Stimulated activated CD4-positive, alpha-beta T cell treated with anti-CD3 and anti-CD28 coated beads, Interleukin-12 subunit alpha, Interleukin-12 subunit beta, amount 100 ng/mL, for 48 hours (primary cell): ENCODE measurements at regions not wholly inside any gene's neighbourhood (a gene's known extent, or its start where the extent isn't known, plus 50 kb on each side); places are given as distances from the start of the nearest gene placed in this dataset.
"Not testable (repeated sequence)": the region's sequence is repeated elsewhere in the genome, so short reads cannot be mapped to it uniquely, and the experiment has no call there.

ENCODE experiments used
- DNase-seq, 3 donors: peaks; one replicate each; pipeline ENCODE4 v3.0.0-alpha.2; 2020; ENCODE audit warnings: low read depth in 2 of 3, low spot score in 1 of 3

- DNase-seq = no peak
Observed at GRCh38 chr18:54662986-54663385, 71.9 kb downstream of the DYNAP start.

DNA sequence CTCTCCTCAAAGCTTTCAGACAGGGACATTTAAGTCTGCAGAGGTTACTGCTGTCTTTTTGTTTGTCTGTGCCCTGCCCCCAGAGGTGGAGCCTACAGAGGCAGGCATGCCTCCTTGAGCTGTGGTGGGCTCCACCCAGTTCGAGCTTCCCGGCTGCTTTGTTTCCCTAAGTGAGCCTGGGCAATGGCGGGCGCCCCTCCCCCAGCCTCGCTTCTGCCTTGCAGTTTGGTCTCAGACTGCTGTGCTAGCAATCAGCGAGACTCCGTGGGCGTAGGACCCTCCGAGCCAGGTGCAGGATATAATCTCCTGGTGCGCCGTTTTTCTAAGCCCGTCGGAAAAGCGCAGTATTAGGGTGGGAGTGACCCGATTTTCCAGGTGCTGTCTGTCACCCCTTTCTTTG, 78.7 kb downstream of the DYNAP start:
- not testable (repeated sequence) for DNase-seq

GRCh38 chr18:54671291-54671881, 80.3 kb downstream of the DYNAP start:
- peak in 1 of 3 donors; percentile 26 for DNase-seq

DNA sequence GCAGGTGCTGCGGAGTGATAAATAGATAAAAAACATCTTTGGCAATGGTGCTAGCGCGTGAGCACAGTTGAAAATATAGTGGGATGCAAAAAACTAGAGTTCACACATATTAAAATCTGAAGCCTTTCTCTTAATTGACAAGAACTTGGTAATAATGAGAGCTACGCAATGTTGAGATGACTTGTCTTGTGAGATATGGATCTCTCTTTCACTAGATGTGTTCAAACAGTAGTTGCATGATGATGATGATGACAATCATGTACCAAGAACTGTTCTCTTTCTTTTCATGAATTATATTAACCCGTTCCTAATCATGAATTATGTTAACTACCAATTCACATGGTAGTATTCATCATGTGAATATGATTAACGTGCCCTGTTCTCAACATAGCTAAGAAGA, 81.1 kb downstream of the DYNAP start:
- DNase-seq = no peak

DNA sequence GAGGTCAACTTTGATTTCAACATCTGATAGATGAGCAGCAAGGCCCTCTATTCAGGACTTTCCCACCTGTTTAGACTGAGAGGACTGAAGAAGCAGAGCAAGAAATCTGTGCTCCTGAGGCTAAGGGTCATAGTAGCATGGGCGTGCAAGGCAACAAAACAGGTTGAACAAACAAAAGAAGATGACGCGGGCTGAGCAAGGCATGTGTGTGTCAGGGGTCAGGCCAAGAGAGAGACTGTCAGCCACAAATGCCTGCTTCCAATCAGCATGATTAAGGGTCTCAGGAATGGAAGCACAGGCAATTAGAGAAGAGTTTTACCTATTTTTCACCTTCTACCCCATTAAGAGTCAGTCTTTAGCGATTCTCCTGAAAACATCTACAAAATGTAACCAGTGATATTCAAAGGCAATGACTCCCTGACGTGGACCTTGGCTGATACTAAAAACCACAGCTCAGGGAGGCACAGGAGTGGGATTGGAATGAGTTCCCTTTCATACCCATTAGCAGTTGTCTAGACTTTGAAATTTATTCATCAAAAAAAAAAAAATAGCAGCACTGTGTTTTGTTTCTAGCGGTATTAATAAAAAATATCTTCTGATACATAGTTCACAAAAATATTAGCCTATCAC, 81.9 kb downstream of the DYNAP start:
- no peak for DNase-seq

DNA sequence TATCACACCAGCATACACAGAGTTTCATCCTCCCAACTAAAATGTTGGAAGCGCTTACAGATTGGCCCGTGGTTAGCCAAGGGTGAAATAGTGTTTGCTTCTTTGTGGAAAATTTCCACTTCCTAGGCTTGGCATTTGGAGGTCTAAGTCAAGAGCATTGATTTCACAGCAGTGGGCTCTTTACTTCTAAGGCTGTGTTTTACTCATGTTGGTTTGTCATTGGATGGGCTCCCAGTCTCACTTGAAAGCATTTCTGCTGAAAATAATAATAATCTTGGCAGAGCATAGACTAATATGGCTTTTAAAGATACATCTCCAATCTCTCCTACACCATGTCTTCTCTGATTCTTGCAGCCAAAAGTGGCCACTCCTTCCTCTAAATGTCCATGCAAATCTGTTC, 82.9 kb downstream of the DYNAP start:
- DNase-seq = no peak

DNA sequence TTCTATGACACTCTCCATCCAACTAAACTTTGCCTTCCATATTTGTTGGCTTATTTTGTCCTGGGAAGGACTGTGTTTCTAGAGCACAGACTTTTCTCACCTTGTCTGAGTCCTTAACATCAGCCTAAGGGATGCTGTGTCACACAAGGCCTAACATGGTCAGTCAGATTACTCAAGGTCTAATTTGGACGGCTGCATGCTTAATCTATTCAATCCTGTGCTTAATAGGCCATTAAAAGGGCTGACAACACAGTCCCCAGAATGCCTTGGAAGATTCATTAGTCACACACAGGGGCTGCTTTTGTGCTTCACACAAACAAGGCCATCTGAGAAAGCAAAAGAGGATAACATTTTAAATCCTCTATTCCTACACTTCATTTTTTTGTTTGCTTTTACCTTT, 84.0 kb downstream of the DYNAP start:
- DNase-seq = no peak

GRCh38 chr18:54679318-54680149, 88.5 kb downstream of the DYNAP start:
- DNase-seq = no peak

GRCh38 chr18:54684784-54685183, 93.7 kb downstream of the DYNAP start:
- no peak for DNase-seq

DNA sequence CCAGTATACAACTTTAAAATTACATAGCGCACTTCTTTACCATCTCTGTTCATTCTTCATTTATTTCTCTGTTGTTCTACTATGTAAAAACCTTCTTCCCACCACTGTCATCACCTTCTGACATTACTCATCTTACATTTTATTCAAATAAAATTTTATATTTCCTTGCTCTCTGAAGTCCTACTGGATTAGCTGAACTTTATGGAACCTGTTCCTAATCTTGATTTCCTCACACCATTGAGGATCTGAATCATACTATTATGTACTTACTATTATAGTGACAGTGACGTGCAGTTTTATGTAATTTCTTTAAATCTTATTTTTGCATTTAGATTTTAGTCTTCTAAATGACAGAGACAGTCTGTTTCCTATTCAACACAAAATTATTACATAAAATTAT, 98.3 kb downstream of the DYNAP start:
- no peak for DNase-seq

DNA sequence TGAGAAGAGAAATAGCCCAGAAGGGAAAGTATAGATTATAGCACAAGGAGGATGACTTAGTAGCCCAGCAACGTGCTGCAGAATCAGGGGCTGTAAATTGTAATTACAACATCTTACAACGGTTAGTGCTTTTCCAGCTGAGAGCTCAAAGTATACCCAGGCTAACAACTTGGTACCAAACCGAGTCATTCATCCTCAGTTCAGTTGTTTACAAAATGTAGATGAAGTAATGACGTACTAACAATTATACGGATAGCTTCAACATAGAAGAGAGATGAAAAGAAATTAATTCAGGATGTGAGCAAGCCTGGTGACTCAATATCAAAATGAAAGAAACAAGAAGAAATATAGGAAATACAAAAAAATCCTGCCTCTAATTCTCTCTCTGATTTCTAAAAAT, 99.2 kb downstream of the DYNAP start:
- no peak for DNase-seq

DNA sequence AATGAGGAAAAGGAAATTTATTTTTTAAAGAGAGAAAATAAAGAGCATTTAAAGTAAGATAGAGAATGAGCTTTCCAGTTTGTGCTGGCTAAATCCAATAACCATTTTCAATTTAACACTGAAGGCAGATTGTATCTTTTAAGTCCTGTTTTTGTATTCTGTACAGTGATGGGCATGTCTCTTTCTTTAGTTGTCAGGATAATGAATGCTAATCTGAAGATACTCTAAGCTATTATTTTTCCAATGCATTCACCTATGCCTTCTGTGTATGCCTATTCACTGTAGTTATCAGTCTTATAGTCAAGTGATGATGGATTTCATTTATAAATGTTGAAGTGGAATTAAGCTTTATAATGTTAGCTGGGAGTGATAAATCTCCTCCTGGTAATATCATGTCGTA, 101.4 kb downstream of the DYNAP start:
- DNase-seq = no peak

GRCh38 chr18:54696616-54697293, 105.7 kb downstream of the DYNAP start:
- no peak for DNase-seq

DNA sequence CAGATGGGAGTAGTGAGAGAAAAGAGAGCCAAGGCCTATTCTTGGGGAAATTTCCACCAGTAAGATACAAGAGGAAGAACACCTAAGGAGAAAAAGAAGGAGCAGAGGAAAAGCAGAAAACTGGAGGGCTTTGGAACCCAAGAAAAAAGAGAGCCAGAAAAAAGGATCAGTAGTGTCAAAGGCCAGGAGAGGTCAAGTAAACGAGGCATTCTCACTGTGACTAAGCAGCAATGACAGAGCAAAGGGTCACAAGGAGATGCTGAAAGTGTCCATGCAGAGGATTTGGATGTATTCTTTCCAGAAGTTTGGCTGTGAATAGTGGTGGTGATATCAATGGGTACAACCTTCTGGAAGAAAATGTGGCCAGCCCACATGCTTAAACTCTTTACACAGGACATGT, 109.5 kb downstream of the DYNAP start:
- DNase-seq = no peak

DNA sequence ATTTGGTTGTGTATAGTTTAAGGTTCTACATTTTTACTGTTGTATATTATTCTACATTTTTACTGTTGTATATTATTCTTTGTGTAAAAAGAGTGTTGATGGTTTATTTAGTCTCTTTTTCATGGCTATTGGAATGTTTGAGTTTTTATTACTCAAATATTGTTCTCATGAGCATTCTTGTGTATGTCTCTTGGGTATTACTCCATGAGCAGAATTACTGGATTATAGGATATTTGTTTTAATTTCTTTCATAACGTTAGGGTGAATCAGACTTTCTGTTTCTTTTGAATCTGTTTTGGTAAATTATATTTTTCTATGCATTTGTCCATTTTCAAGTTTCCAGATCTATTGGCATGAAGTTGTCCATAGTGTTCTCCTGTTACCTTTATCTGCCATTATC, 111.6 kb downstream of the DYNAP start:
- no peak for DNase-seq

DNA sequence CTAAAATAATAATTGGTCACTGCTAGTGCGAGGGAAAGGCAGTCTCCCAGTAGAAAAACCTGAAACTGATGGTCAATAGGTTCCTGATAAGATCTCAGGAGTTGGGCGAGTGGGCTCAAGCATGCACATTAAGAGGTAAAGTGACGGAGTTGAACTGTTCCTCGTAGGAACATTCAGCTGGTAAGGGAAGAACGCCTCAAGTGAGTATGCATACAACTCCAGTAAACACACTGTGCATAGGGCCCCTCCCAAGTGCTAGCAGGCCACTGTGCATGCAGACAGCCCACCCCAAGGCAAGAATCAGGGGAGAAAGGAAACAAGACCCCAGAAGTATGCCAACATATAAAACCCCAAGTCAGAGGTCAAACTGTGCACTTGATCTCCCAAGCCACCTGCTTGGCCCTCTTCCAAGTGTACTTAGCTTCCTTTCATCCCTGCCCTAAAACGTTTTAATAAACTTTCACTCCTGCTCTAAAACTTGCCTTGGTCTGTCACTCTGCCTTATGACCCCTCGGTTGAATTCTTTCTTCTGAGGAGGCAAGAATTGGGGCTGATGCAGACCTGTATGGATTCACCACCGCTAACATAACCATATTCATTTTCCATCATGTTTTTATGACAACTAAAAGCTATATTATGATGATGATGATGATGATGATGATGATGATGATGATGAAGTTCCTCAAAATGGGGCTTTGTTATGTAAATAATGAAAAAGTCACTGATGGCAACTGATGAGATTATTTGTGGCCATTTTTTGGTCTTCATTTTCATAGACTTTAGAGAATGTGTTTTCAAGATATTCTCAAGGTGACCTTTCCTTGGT, 118.0 kb upstream of the RAB27B start:
- no peak for DNase-seq

DNA sequence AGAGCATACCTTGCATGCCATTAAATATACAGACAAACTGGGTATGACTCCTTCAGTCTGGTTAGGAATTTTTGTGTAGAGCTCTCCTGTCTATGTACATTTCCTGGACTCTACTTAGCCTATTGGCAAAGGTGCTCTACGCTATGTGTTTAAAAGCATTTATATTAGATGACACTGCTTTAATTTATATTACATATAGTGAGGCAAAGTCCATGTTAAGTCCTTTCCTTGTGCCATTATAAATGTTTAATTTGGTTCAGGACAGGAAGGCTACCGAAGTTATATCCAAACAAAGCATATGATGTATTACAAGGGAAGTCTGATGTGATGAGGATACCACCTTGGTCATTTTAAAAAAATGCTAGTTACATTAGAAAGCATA, 117.4 kb upstream of the RAB27B start:
- no peak for DNase-seq

DNA sequence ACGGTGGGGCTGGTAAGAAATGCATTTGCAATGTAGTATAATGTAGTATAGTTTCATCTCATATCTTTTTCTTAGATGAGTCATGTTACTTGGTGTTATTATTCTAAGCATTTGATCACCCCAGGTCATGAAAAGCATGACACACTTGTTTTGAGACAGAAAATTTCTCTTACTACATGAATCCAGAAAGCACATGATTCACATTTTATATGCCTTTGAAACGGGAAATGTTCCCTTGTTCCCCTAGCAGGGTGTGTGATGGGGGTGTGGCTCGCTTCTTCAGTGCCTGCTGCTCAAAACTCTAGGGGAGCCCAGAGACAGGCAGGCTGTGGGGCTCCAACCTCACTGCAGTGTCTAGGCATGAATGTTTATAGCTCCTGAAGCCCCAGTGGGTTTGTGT, 116.0 kb upstream of the RAB27B start:
- DNase-seq = no peak

- no peak for DNase-seq
Observed at GRCh38 chr18:54712758-54713157, 115.5 kb upstream of the RAB27B start.

DNA sequence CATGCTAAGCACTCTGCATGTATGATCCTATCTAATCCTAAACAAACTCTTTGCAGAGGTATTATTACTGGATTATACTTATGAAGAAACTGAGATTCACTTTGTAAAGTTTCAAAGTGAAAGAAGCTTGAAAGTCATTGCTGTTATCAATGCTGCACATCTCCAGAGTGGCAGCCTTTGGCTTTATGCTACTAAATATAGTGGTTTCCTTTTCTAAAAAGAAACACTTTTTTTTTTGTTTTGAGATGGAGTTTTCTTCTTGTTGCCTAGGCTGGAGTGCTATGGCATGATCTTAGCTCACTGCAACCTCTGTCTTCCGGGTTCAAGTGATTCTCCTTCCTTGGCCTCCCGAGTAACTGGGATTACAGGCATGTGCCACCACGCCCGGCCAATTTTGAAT, 114.9 kb upstream of the RAB27B start:
- DNase-seq = no peak

- no peak for DNase-seq
Observed at GRCh38 chr18:54714851-54715250, 113.4 kb upstream of the RAB27B start.
